MM.1S (cell line): ENCODE measurements at regions not wholly inside any gene's neighbourhood (a gene's known extent, or its start where the extent isn't known, plus 50 kb on each side); places are given as distances from the start of the nearest gene placed in this dataset.
"Not testable (repeated sequence)": the region's sequence is repeated elsewhere in the genome, so short reads cannot be mapped to it uniquely, and the experiment has no call there.

Experiments
- DNase-seq: peaks from one replicate; pipeline ENCODE4 v3.0.0-alpha.2; 2015
- H2AFZ ChIP-seq: fragments of 300-600 bp; sonication (generic); 2 replicates; pipeline ENCODE4 v1.6.0; 2016; ENCODE audit warnings: antibody characterized with exemption, low read length
- H3F3A ChIP-seq: fragments of 300-600 bp; sonication (generic); 2 replicates; pipeline ENCODE4 v1.6.1; 2016; ENCODE audit warnings: mild to moderate bottlenecking, antibody characterized with exemption, low read length, moderate library complexity, mixed read lengths; ENCODE audit not compliant: insufficient read depth
- H3K27ac ChIP-seq: fragments of 300-600 bp; sonication (generic); 2 replicates; pipeline ENCODE4 v1.5.1; 2016; ENCODE audit warnings: mild to moderate bottlenecking, low read length
- H3K27me3 ChIP-seq: fragments of 300-600 bp; sonication (generic); replicated peaks from 2 replicates; pipeline ENCODE4 v1.6.0; 2016; ENCODE audit warnings: low read length; ENCODE audit not compliant: insufficient read depth
- H3K36me3 ChIP-seq: fragments of 300-600 bp; sonication (generic); replicated peaks from 2 replicates; pipeline ENCODE4 v1.6.1; 2016; ENCODE audit warnings: mild to moderate bottlenecking, low read length, mixed read lengths; ENCODE audit not compliant: insufficient read depth
- H3K4me1 ChIP-seq: fragments of 300-600 bp; sonication (generic); 2 replicates; pipeline ENCODE4 v1.6.1; 2016; ENCODE audit warnings: low read length, mixed read lengths
- H3K4me2 ChIP-seq: fragments of 300-600 bp; sonication (generic); 2 replicates; pipeline ENCODE4 v1.6.0; 2016; ENCODE audit warnings: low read depth, low read length
- H3K4me3 ChIP-seq: fragments of 300-600 bp; sonication (generic); 2 replicates; pipeline ENCODE4 v1.5.1; 2016; ENCODE audit warnings: low read length, mixed read lengths
- H3K79me2 ChIP-seq: fragments of 300-600 bp; sonication (generic); 2 replicates; pipeline ENCODE4 v1.6.1; 2016; ENCODE audit warnings: mixed run types, low read length, mixed read lengths
- H3K9ac ChIP-seq: fragments of 300-600 bp; sonication (generic); 2 replicates; pipeline ENCODE4 v1.6.1; 2016; ENCODE audit warnings: low read length, mixed read lengths
- H3K9me2 ChIP-seq: fragments of 300-600 bp; sonication (generic); replicated peaks from 2 replicates; pipeline ENCODE4 v1.6.1; 2016; ENCODE audit warnings: mild to moderate bottlenecking, low read length, mixed read lengths; ENCODE audit not compliant: insufficient read depth
- H3K9me3 ChIP-seq: fragments of 300-600 bp; sonication (generic); replicated peaks from 2 replicates; pipeline ENCODE4 v1.6.1; 2016; ENCODE audit warnings: mild to moderate bottlenecking, low read length, mixed read lengths; ENCODE audit not compliant: insufficient read depth
- H4K20me1 ChIP-seq: fragments of 300-600 bp; sonication (generic); 2 replicates; pipeline ENCODE4 v1.6.1; 2016; ENCODE audit warnings: mild to moderate bottlenecking, low read length, moderate library complexity, mixed read lengths; ENCODE audit not compliant: insufficient read depth

DNA sequence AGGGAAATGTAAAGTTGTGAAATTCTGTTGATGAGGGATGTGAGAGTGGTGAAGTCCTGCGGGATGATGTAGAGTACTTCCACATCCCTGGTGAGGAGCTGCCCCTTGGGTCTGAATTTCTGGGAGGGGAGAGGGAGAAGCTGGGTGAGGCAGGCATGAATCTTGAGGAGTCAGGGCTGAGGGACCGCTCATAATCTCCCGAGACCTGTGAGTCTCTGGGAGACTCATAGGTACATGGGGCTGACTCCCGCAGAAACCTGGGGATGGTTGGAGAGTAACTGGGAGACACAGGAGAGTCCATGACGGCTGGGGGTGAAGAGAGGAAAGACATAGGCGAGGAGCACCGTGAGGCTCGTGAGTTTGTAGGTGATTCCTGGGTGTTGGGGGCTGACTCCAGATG is 126.2 kb upstream of the ANKRD30BL start:
- H3F3A ChIP-seq, H3K4me1 ChIP-seq, H3K27me3 ChIP-seq, H3K9me2 ChIP-seq, H3K4me2 ChIP-seq, H3K4me3 ChIP-seq, H2AFZ ChIP-seq, H3K36me3 ChIP-seq, H3K9ac ChIP-seq, DNase-seq, H3K27ac ChIP-seq, H3K79me2 ChIP-seq, H4K20me1 ChIP-seq, H3K9me3 ChIP-seq: not testable (repeated sequence)

DNA sequence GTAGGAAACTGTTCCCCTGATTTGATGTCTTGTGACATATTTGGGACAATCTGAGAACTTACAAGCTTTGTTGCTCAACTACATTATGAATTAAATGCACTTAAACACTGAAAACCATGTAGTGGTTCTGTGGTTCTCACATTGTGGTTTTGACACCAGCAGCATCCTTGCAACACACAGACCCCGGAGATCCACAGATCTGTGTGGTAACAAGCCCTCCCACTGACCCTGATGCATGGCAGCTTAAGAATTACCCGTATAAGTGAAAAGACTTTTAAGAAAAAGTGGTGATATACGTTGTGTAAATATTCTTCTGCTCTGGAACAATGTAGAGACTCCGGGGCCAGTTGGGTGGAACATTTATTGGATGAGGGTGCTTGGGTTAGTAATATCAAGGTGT is 127.4 kb upstream of the ANKRD30BL start:
- not testable (repeated sequence) for H3K79me2 ChIP-seq, H3K27ac ChIP-seq, H3K9ac ChIP-seq, H3K9me2 ChIP-seq, H2AFZ ChIP-seq, H3K4me1 ChIP-seq, H3F3A ChIP-seq, H3K4me2 ChIP-seq, DNase-seq, H3K4me3 ChIP-seq, H3K27me3 ChIP-seq, H3K9me3 ChIP-seq, H3K36me3 ChIP-seq, H4K20me1 ChIP-seq

- H3K27ac ChIP-seq, H3K27me3 ChIP-seq, H3K4me1 ChIP-seq, DNase-seq, H3K4me3 ChIP-seq, H3K9ac ChIP-seq, H3K79me2 ChIP-seq, H3F3A ChIP-seq, H3K9me3 ChIP-seq, H3K36me3 ChIP-seq, H4K20me1 ChIP-seq, H3K4me2 ChIP-seq, H2AFZ ChIP-seq, H3K9me2 ChIP-seq: not testable (repeated sequence)
Measured at GRCh38 chr2:132289812-132290211, 126.8 kb upstream of the GPR39 start.

DNA sequence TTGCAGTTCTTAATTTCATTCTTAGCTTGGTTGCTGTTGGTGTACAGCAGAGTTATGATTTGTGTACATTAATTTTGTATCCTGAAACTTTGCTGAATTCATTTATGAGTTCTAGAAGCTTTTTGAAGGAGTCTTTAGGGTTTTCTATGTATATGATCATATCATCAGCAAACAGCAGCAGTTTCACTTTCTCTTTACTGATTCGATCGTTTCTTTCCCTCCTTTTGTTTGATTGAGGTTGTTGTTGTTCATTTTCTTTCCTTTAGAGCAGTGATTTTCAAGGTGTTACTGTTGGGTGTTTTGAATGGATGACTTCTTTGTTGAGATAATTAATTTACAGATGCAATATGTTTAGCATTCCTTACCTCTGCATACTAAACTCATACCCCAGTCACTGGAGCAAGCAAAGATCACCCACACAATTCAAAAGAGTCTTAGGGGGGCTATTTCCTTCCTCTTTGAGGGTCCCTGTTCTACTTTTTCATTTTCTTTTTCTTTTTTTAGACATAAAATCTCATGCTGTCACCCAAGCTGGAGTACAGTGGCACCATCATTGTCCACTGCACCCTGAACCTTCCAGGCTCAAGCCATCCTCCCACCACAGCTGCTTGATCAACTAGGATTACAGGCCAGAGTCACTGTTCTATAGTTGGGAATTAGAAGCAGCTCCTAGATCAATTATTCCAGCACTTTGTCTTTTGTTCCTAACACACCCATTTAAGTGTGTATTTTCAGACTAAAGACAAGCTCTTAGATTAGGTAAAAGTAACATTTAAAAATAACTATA is 115.8 kb upstream of the GPR39 start:
- not testable (repeated sequence) for H3F3A ChIP-seq, H3K27me3 ChIP-seq, H3K9me2 ChIP-seq, H4K20me1 ChIP-seq, H3K79me2 ChIP-seq, H3K36me3 ChIP-seq, H3K4me1 ChIP-seq, H3K9me3 ChIP-seq
- Histone ChIP-seq H3K9ac (peak overlapping the region; percentile 48; the same call in 1 of the 2 replicates), H3K4me2 (peak overlapping the region; percentile 62; the same call in 1 of the 2 replicates), H3K27ac (peak overlapping the region; percentile 13; the same call in 1 of the 2 replicates), H3K4me3 (peak overlapping the region; percentile 34; the same call in 1 of the 2 replicates), H2AFZ (peak overlapping the region; percentile 56; the same call in 1 of the 2 replicates)
- peak; percentile 30 for DNase-seq

DNA sequence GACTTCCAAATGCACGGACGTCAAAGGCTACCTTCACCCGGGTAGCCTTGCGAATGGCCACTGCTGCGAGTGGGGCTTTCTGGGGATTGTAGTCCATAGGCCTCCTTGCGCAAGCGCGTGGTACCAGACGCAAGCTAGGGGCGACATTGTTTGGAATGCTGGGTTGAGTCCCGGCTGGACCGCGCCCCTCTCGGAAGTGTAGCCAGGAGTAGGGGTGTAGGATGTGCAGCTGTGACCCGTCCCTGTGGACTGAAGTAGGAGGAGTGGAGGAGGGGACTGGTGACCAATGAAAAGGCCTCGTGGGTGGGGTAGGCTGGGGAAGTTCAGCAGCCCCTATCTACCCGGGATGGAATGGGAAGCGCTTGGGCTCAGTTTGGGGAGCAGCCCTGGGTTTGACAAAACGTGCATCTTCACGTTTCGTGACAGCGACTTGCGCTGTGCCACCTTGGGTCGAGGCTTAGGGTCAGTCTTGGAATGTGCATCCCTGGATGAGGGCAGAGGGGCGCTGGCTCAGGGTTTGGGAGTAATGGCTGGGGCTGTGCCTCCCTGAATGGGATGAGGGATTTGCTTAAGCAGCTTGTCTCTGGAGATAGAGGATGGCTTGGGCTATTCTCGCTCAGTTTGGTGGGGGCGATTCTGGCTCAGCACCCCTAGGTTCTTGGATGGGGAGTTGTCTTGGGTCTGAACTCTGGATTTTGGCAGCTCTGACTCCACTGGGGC is 111.8 kb upstream of the GPR39 start:
- not testable (repeated sequence) for H4K20me1 ChIP-seq, H3K4me1 ChIP-seq, H3K9me2 ChIP-seq, H3K36me3 ChIP-seq, H3K9me3 ChIP-seq, H3K79me2 ChIP-seq, H3K9ac ChIP-seq, H3K4me3 ChIP-seq, DNase-seq, H3K4me2 ChIP-seq, H2AFZ ChIP-seq, H3F3A ChIP-seq, H3K27me3 ChIP-seq, H3K27ac ChIP-seq

DNA sequence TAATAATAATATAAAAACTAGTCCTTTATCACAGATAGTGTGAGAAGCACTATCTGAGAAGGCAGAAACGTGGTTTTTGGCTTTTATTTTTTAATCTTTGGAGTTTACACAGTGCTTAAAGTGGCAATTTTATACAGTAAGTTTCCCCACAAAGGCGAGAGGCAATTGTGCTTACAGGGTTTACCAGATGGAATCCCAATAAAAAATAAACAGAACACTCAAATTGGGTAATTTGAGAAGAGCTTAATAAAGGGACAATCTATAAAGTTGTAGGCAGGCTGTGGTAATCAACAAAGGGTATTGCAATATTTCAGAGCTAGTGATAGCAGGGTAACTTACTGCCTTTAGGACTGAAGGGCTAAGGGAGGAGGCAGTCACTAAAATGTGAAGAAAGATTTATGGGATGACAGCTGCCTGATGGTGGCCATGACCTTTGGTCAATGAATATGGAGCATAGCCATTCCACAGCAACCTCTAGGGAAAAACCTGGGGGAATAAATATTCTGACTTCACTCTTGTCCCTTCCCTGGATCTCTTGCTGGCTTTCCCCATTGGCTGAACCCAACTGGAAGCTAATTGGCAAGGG is 108.9 kb upstream of the GPR39 start:
- not testable (repeated sequence) for H3K4me3 ChIP-seq, DNase-seq, H3K9me3 ChIP-seq, H3K4me2 ChIP-seq, H3K9me2 ChIP-seq, H3K4me1 ChIP-seq, H3K9ac ChIP-seq, H2AFZ ChIP-seq, H3F3A ChIP-seq, H4K20me1 ChIP-seq, H3K27me3 ChIP-seq, H3K36me3 ChIP-seq, H3K27ac ChIP-seq, H3K79me2 ChIP-seq

- H3K79me2 ChIP-seq, H3K4me3 ChIP-seq, H3K9me3 ChIP-seq, H3K4me2 ChIP-seq, H3F3A ChIP-seq, H3K27me3 ChIP-seq, DNase-seq, H3K9ac ChIP-seq, H3K36me3 ChIP-seq, H2AFZ ChIP-seq, H3K27ac ChIP-seq, H3K9me2 ChIP-seq, H3K4me1 ChIP-seq, H4K20me1 ChIP-seq: not testable (repeated sequence)
Measured at GRCh38 chr2:132309203-132309602, 107.4 kb upstream of the GPR39 start.
